ENCODE measurements at regions not wholly inside any gene's neighbourhood (a gene's known extent, or its start where the extent isn't known, plus 50 kb on each side); places are given as distances from the start of the nearest gene placed in this dataset.

GRCh38 chr5:159616952-159617351, 286.7 kb upstream of the IL12B start:
- DNase-seq (ENCODE audit: extremely low read depth in 1 of 11, low read depth in 9 of 11, low spot score in 4 of 11): no peak

- DNase-seq (ENCODE audit: extremely low read depth in 1 of 11, low read depth in 9 of 11, low spot score in 4 of 11): no peak
Observed at GRCh38 chr5:159619826-159620225, 289.5 kb upstream of the IL12B start.

- no peak for DNase-seq (ENCODE audit: extremely low read depth in 1 of 11, low read depth in 9 of 11, low spot score in 4 of 11)
Observed at GRCh38 chr5:159620853-159621540, 290.7 kb upstream of the IL12B start.

GRCh38 chr5:159628703-159629102, 287.6 kb upstream of the ADRA1B start:
- no peak for DNase-seq (ENCODE audit: extremely low read depth in 1 of 11, low read depth in 9 of 11, low spot score in 4 of 11)

- DNase-seq (ENCODE audit: extremely low read depth in 1 of 11, low read depth in 9 of 11, low spot score in 4 of 11): no peak
Observed at GRCh38 chr5:159629158-159629557, 287.1 kb upstream of the ADRA1B start.

- DNase-seq (ENCODE audit: extremely low read depth in 1 of 11, low read depth in 9 of 11, low spot score in 4 of 11): no peak
Observed at GRCh38 chr5:159630545-159630944, 285.7 kb upstream of the ADRA1B start.

GRCh38 chr5:159631001-159631400, 285.3 kb upstream of the ADRA1B start:
- no peak for DNase-seq (ENCODE audit: extremely low read depth in 1 of 11, low read depth in 9 of 11, low spot score in 4 of 11)

- DNase-seq (ENCODE audit: extremely low read depth in 1 of 11, low read depth in 9 of 11, low spot score in 4 of 11): peak in 2 of 11 donors; percentile 7 to 8
Observed at GRCh38 chr5:159632866-159633265, 283.4 kb upstream of the ADRA1B start.

- DNase-seq (ENCODE audit: extremely low read depth in 1 of 11, low read depth in 9 of 11, low spot score in 4 of 11): no peak
Observed at GRCh38 chr5:159638481-159638880, 277.8 kb upstream of the ADRA1B start.

GRCh38 chr5:159638954-159639559, 277.2 kb upstream of the ADRA1B start:
- no peak for DNase-seq (ENCODE audit: extremely low read depth in 1 of 11, low read depth in 9 of 11, low spot score in 4 of 11)

GRCh38 chr5:159639590-159639989, 276.7 kb upstream of the ADRA1B start:
- DNase-seq (ENCODE audit: extremely low read depth in 1 of 11, low read depth in 9 of 11, low spot score in 4 of 11): no peak

GRCh38 chr5:159640446-159640845, 275.8 kb upstream of the ADRA1B start:
- DNase-seq (ENCODE audit: extremely low read depth in 1 of 11, low read depth in 9 of 11, low spot score in 4 of 11): no peak

GRCh38 chr5:159640921-159641320, 275.4 kb upstream of the ADRA1B start:
- no peak for DNase-seq (ENCODE audit: extremely low read depth in 1 of 11, low read depth in 9 of 11, low spot score in 4 of 11)

GRCh38 chr5:159641371-159642039, 274.8 kb upstream of the ADRA1B start:
- no peak for DNase-seq (ENCODE audit: extremely low read depth in 1 of 11, low read depth in 9 of 11, low spot score in 4 of 11)

GRCh38 chr5:159642379-159642778, 273.9 kb upstream of the ADRA1B start:
- DNase-seq (ENCODE audit: extremely low read depth in 1 of 11, low read depth in 9 of 11, low spot score in 4 of 11): no peak

- DNase-seq (ENCODE audit: extremely low read depth in 1 of 11, low read depth in 9 of 11, low spot score in 4 of 11): no peak
Observed at GRCh38 chr5:159644053-159644452, 272.2 kb upstream of the ADRA1B start.

GRCh38 chr5:159645179-159645846, 271.0 kb upstream of the ADRA1B start:
- DNase-seq (ENCODE audit: extremely low read depth in 1 of 11, low read depth in 9 of 11, low spot score in 4 of 11): no peak

GRCh38 chr5:159650803-159651202, 265.5 kb upstream of the ADRA1B start:
- no peak for DNase-seq (ENCODE audit: extremely low read depth in 1 of 11, low read depth in 9 of 11, low spot score in 4 of 11)

- DNase-seq (ENCODE audit: extremely low read depth in 1 of 11, low read depth in 9 of 11, low spot score in 4 of 11): no peak
Observed at GRCh38 chr5:159655757-159656409, 260.4 kb upstream of the ADRA1B start.
